ENCODE measurements at regions not wholly inside any gene's neighbourhood (a gene's known extent, or its start where the extent isn't known, plus 50 kb on each side); places are given as distances from the start of the nearest gene placed in this dataset.
A peak's percentile ranks its signal among the peaks of the same experiment; 100 is the strongest.
"Not testable (repeated sequence)": the region's sequence is repeated elsewhere in the genome, so short reads cannot be mapped to it uniquely, and the experiment has no call there.

DNA sequence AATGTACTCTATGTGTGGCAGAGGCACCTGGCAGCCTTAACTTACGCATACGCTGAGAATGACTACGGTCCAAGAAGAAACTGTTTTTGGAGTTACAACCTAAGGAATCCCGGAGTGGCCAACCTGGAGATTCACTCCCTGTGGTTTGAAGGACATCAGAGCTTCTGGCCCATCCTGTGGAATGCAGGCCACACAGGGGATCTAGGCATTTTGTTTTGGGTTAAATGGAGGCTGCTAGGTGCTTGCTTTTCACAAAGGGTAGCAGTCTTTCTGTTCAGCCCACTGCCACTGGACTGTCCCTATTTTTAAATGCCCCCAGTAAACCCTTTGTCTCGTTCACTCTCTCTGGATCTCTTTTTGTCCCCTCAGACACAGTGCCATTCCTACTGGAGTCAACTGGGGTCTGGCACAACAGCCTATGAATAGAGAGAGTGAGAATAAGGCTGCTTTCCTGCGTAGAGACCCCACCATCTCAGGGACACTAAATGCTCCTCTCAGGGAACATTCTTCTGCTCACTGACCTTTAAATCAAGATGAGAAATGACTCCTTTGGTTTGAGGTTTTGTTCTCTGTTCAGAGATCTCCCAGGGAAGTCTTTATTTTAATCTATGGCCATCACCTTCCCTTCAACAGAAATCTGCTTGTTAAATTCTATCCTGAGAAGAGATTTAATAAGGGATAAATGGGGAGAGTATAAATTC, 124.9 kb downstream of the B3GNT2 start:
- FAIRE-seq (no peak), DNase-seq (ENCODE audit: insufficient read length) (no peak)
- TF ChIP-seq POLR2A (IDR thresholded peaks at IDR 0.05; ENCODE audit: low read depth, low read length) (no peak), TAF1 (IDR thresholded peaks at IDR 0.05; ENCODE audit: borderline replicate concordance, low read depth, low read length) (no peak), POLR2AphosphoS5 (IDR thresholded peaks at IDR 0.05; ENCODE audit: low read depth, low read length) (no peak)

DNA sequence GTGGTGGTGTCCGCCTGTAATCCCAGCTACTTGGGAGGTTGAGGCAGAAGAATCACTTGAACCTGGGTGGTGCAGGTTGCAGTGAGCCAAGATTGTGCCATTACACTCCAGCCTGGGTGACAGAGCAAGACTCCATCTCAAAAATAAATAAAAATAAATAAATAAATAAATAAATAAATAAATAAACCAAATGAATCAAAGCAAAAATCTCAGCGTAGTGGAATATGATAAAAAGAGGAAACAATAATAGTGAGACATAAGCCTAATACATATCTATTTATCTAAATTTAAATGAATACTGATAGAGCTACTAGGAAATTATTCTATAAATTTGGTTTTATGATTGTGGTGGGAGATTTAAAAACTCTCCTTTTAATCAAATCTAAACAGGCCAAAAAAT, 124.2 kb downstream of the B3GNT2 start:
- not testable (repeated sequence) for DNase-seq (ENCODE audit: insufficient read length); FAIRE-seq

DNA sequence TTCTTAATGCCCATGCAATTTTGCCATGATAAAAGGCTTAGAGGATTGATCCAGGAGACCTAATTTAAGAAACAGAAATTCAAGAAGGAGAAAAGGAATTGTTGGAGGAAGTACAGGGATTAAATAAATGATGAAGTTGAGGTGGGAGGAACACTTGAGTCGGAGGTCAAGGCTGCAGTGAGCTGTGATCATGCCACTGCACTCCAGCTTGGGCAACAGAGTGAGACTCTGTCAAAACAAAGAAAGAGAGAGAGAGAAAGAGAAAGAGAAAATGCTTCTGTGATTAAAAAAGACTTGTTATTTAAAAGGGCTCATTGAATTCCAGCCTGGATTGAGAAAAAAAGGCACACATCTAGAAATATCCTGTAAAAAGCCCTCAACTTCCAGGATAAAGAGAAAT, 123.2 kb downstream of the B3GNT2 start:
- TF ChIP-seq TAF1 (IDR thresholded peaks at IDR 0.05; ENCODE audit: borderline replicate concordance, low read depth, low read length) (no peak), POLR2A (IDR thresholded peaks at IDR 0.05; ENCODE audit: low read depth, low read length) (no peak), POLR2AphosphoS5 (IDR thresholded peaks at IDR 0.05; ENCODE audit: low read depth, low read length) (no peak)
- peak; percentile 14 for FAIRE-seq

DNA sequence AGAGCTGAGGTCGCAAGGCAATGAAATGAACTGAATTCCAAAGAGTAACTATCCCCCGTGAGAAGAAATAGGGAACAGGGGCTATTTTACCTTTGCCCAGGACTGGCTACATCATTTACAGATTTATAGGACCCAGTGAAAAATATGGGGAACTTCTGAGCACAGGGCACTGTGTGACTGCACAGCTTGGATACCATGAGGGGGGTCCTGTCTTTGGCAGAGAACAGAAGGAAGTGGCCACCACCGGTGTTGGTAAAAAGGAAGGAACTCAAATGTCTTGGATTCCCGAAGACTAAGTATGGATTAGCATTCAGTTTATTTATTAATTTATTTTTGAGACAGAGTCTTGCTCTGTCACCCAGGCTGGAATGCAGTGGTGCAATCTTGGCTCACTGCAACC, 119.6 kb downstream of the B3GNT2 start:
- DNase-seq (ENCODE audit: insufficient read length) = no peak
- TF ChIP-seq TAF1 (IDR thresholded peaks at IDR 0.05; ENCODE audit: borderline replicate concordance, low read depth, low read length) (no peak), POLR2AphosphoS5 (IDR thresholded peaks at IDR 0.05; ENCODE audit: low read depth, low read length) (no peak), POLR2A (IDR thresholded peaks at IDR 0.05; ENCODE audit: low read depth, low read length) (no peak)
- FAIRE-seq = no peak

More for the DNA sequence above, 123.2 kb downstream of the B3GNT2 start:
- no peak for DNase-seq (ENCODE audit: insufficient read length)

DNA sequence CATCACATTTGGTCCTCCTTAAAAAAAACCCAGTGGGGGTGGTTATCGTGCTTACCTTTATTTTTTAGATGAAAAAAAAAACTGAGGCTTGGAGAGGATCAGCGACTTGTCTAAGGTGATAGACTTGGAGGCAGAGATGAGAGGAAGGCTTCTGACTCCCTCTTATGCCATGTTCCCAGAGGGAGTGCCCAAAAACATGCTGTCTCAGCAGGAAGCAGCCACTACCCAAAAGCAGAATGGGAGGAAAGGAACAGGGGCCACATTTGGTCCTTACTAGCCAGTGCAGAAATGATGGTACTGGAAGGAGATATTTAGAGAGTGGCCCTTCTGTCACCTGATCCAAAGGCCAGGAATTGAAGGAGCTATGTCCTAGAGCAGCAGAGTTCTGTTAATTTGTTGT, 118.4 kb downstream of the B3GNT2 start:
- no peak for DNase-seq (ENCODE audit: insufficient read length)
- TF ChIP-seq POLR2AphosphoS5 (IDR thresholded peaks at IDR 0.05; ENCODE audit: low read depth, low read length) = no peak
- TF ChIP-seq POLR2A (IDR thresholded peaks at IDR 0.05; ENCODE audit: low read depth, low read length) = no peak
- peak; percentile 27 for FAIRE-seq

DNA sequence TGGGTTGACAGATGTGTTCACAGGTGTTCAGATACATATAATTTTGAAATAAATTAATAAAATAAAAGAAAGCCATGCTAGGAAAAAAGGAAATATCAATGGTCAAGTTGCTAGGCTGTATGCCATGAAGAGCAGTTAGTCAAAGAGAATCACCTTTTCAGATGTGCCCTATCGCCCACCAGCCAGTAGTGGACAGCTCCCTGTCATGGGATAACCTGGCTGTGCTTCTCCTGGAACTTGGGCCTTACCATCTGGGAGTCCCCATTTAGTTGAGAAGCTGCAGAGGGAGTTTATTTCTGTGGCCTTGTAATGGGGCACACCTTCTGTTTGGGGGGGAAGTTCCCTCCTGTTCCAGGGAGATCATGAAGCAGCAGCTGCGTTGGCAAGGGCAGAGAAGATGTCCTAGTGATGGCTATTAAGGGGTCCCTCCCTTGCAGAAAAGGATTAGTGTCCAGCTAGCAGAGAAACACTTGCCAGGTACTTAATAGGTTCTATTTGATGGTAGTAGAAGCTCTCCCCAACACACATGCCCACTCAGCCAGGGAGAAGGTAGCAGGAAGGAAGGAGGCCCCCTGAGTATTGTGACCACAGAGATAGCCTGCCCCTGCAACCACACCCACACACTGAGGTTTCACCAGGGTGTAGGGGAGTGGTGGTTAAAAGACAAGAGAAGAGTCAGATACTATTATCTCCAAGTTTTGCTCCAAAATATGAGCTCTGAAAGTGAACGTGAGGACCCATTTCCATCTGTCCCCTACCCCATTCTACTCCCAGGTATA, 117.7 kb downstream of the B3GNT2 start:
- FAIRE-seq = peak; percentile 82
- no peak for TF ChIP-seq TAF1 (IDR thresholded peaks at IDR 0.05; ENCODE audit: borderline replicate concordance, low read depth, low read length)
- TF ChIP-seq POLR2AphosphoS5 (IDR thresholded peaks at IDR 0.05; ENCODE audit: low read depth, low read length) = no peak
- TF ChIP-seq POLR2A (IDR thresholded peaks at IDR 0.05; ENCODE audit: low read depth, low read length) = no peak
- no peak for DNase-seq (ENCODE audit: insufficient read length)

DNA sequence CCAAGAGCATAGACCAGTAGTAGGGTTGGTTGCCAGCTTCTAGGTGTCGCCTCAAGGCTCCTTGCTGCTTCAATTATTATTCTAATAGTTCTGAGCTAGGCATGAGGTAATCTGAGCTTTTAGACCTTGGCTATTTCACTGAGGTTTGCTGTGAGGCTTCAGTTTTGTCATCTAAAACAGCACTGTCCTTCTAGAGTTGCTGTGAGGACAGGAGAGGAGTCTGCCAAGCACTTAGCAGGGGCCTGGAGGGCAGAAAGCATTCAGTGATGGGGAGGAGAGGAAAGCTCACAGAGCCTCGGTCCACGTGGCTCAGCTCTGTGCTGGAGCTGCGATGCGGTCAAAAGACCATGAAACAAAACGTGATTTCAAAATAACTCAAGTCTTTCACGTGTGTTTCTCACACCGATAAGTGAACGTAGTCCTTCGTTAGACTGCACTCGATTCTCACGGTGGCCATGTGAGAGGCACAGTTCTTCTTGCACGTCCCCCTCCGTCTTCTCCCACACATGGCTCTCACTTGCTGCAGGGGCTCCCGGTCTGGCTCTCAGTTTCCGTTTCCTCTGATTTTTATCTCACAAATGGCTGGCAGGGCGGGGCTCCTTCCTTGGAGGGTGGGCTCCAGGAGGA, 113.7 kb downstream of the B3GNT2 start:
- FAIRE-seq (peak; percentile 91), DNase-seq (ENCODE audit: insufficient read length) (no peak)
- TF ChIP-seq POLR2AphosphoS5 (IDR thresholded peaks at IDR 0.05; ENCODE audit: low read depth, low read length) (peak; percentile 72), TAF1 (IDR thresholded peaks at IDR 0.05; ENCODE audit: borderline replicate concordance, low read depth, low read length) (0 out of 2 replicates have a peak, but pooled peaks have one; percentile 27), POLR2A (IDR thresholded peaks at IDR 0.05; ENCODE audit: low read depth, low read length) (peak; percentile 64; the same call in 1 of the 2 replicates)

DNA sequence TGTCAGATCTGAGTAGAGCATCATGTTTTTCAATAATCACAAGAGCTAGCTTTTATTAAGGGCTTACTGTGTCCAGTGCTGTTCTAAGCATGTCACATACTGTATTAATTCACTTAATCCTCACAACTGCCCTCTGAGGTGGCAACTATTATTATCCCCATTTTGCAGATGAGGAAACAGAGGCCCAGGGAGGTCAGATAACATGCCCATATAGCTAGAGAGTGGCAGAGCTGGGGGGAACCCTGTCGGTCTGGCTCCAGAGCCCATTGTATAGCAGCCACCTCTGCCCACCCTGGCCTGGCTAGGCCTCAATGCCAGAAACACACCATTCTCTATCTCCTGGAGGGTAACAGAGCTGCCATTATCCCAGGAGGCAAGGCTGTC, 113.2 kb downstream of the B3GNT2 start:
- TF ChIP-seq TAF1 (IDR thresholded peaks at IDR 0.05; ENCODE audit: borderline replicate concordance, low read depth, low read length) (no peak), POLR2A (IDR thresholded peaks at IDR 0.05; ENCODE audit: low read depth, low read length) (no peak), POLR2AphosphoS5 (IDR thresholded peaks at IDR 0.05; ENCODE audit: low read depth, low read length) (no peak)
- FAIRE-seq (no peak), DNase-seq (ENCODE audit: insufficient read length) (no peak)

DNA sequence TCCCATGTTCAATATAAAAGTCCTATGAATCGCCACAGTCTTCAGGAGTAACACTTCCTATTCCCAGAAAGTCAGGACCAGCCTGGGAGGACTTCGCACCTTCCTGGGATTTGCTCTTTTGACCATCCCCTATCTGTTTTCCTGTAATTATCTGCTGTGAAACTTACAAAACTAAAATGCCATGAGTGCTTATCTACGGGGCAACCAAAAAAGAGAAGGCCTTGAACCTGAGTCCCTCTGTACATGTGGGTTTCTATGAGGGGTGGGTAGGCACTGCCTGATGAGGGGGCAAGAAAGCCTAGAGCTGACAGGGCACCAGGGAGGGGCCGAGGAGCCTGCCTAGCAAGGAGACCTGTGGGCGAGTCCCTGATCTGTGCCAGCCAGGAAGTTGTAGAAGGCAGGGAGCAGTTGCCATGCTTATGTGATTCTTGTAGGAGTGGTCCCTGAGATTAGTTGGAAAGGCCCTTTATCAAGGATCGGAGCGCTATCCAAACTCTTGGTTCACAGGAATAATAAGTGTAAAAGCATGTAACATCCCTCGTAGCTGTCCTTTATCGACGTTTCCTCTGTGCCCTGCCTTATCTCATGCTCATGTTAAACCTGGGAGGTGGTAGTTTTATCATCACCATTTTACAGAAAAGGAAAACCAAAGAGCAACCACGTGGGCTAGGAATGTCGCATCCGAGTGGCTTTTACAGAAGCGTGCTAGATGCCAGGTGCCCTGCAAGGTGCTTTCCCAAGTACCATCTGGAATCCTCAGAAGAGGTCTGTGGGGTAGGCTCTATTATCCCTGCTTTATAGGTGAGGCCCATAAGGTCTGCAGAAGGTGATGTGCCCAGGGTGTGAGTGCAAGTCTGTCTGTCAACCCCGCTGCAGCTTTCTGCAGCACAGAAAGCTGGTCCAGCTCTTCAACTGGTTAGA, 111.8 kb downstream of the B3GNT2 start:
- FAIRE-seq (no peak), DNase-seq (ENCODE audit: insufficient read length) (no peak)
- no peak for TF ChIP-seq POLR2A (IDR thresholded peaks at IDR 0.05; ENCODE audit: low read depth, low read length)

DNA sequence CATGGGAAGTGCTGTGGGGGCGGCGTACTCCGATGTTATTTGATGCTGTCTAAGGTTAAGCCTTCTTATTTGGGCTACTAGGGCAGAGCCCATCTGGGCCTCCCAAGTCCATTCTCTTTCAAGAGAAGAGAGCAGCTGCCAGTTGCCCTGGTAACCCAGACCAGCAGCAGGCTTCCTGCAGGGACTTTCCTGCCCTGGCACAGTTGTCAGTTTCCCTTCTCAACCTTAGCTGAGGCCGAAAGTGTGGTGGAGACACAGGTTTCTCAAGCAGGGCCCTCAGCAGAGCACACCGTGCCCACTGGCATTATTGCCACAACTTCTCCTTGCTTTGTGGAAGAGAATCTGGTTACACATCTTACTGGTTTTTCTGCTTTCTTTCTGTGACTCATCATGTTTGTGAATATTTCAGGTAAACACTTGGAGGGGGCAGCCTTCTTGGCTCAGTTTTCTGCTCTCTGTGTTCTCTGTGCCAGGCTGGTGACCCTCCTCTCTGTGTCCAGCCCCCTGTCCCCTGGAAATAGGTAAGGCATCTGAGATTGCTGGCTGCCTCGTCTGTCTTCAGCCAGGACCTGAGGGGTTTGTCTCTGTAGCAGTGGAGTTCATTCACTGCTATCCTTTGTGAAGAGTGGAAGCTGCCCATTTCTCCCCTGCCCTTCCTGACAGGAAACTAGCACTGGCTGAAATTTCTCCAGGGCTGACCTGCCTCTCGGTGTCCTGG, 111.0 kb downstream of the B3GNT2 start:
- TF ChIP-seq POLR2AphosphoS5 (IDR thresholded peaks at IDR 0.05; ENCODE audit: low read depth, low read length) = no peak
- no peak for TF ChIP-seq TAF1 (IDR thresholded peaks at IDR 0.05; ENCODE audit: borderline replicate concordance, low read depth, low read length)
- TF ChIP-seq POLR2A (IDR thresholded peaks at IDR 0.05; ENCODE audit: low read depth, low read length) = no peak
- DNase-seq (ENCODE audit: insufficient read length) (no peak), FAIRE-seq (peak; percentile 40)
